GM04503 (cell line): ENCODE measurements at regions not wholly inside any gene's neighbourhood (a gene's known extent, or its start where the extent isn't known, plus 50 kb on each side); places are given as distances from the start of the nearest gene placed in this dataset.

Experiments used
- DNase-seq: peaks from one replicate; pipeline ENCODE4 v3.0.0-alpha.2; 2012; ENCODE audit warnings: low read depth

- DNase-seq: no peak
Observed at GRCh38 chr4:64582492-64582891, 173.2 kb upstream of the TECRL start.

- no peak for DNase-seq
Observed at GRCh38 chr4:64581422-64581821, 172.2 kb upstream of the TECRL start.

- DNase-seq: no peak
Observed at GRCh38 chr4:64564126-64564525, 154.9 kb upstream of the TECRL start.

- DNase-seq: no peak
Observed at GRCh38 chr4:64559571-64559970, 150.3 kb upstream of the TECRL start.

- no peak for DNase-seq
Observed at GRCh38 chr4:64551125-64551524, 141.9 kb upstream of the TECRL start.

- no peak for DNase-seq
Observed at GRCh38 chr4:64545593-64545992, 136.3 kb upstream of the TECRL start.

GRCh38 chr4:64539234-64539849 is 130.1 kb upstream of the TECRL start:
- DNase-seq: peak; percentile 6

GRCh38 chr4:64538219-64538618 is 129.0 kb upstream of the TECRL start:
- no peak for DNase-seq

GRCh38 chr4:64533637-64534036 is 124.4 kb upstream of the TECRL start:
- no peak for DNase-seq

- DNase-seq: no peak
Observed at GRCh38 chr4:64533159-64533558, 123.9 kb upstream of the TECRL start.

GRCh38 chr4:64520421-64520820 is 111.2 kb upstream of the TECRL start:
- DNase-seq: no peak

- DNase-seq: no peak
Observed at GRCh38 chr4:64518600-64518999, 109.3 kb upstream of the TECRL start.

GRCh38 chr4:64516176-64516575 is 106.9 kb upstream of the TECRL start:
- DNase-seq: no peak

GRCh38 chr4:64508089-64508488 is 98.8 kb upstream of the TECRL start:
- no peak for DNase-seq

- DNase-seq: no peak
Observed at GRCh38 chr4:64503945-64504675, 94.9 kb upstream of the TECRL start.

- no peak for DNase-seq
Observed at GRCh38 chr4:64503416-64503815, 94.2 kb upstream of the TECRL start.

- no peak for DNase-seq
Observed at GRCh38 chr4:64497491-64497890, 88.2 kb upstream of the TECRL start.

GRCh38 chr4:64495946-64496345 is 86.7 kb upstream of the TECRL start:
- no peak for DNase-seq

- DNase-seq: no peak
Observed at GRCh38 chr4:64489628-64490027, 80.4 kb upstream of the TECRL start.

- no peak for DNase-seq
Observed at GRCh38 chr4:64479338-64479737, 70.1 kb upstream of the TECRL start.

- DNase-seq: no peak
Observed at GRCh38 chr4:64477127-64477526, 67.9 kb upstream of the TECRL start.

GRCh38 chr4:64465263-64465662 is 56.0 kb upstream of the TECRL start:
- no peak for DNase-seq

GRCh38 chr4:64464581-64464980 is 55.3 kb upstream of the TECRL start:
- no peak for DNase-seq
